ENCODE measurements at regions not wholly inside any gene's neighbourhood (a gene's known extent, or its start where the extent isn't known, plus 50 kb on each side); places are given as distances from the start of the nearest gene placed in this dataset.

GRCh38 chr14:54052696-54053385 is 96.2 kb upstream of the BMP4 start:
- TF ChIP-seq CTCF (IDR thresholded peaks at IDR 0.05; ENCODE audit: control insufficient read depth, extremely low read depth, insufficient read depth) = no peak
- no peak overlapping the region for H3K4me3 ChIP-seq (ENCODE audit: low read depth, low read length)
- no peak for DNase-seq (ENCODE audit: low read depth)

DNA sequence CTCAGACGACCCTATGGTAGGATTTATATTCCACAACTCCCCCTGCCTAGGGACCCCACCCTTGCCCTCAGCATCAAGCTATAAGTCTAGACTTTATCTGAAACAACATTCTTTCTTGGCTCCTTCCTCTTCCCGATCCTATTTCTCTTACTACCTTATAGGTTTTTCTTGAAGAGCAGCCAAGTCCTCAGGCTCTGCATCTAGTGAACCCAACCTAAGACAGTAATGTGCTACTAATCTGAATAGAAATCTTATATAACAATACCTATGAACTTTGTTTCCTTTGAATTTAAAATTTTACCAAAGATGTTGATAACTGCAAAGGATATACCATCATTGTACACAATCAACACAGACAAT is 96.7 kb upstream of the BMP4 start:
- H3K4me3 ChIP-seq (ENCODE audit: low read depth, low read length) = no peak overlapping the region
- TF ChIP-seq CTCF (IDR thresholded peaks at IDR 0.05; ENCODE audit: control insufficient read depth, extremely low read depth, insufficient read depth) = no peak
- no peak for DNase-seq (ENCODE audit: low read depth)

GRCh38 chr14:54058505-54058904 is 101.9 kb upstream of the BMP4 start:
- DNase-seq (ENCODE audit: low read depth) = no peak
- H3K4me3 ChIP-seq (ENCODE audit: low read depth, low read length) = no peak overlapping the region
- no peak for TF ChIP-seq CTCF (IDR thresholded peaks at IDR 0.05; ENCODE audit: control insufficient read depth, extremely low read depth, insufficient read depth)

DNA sequence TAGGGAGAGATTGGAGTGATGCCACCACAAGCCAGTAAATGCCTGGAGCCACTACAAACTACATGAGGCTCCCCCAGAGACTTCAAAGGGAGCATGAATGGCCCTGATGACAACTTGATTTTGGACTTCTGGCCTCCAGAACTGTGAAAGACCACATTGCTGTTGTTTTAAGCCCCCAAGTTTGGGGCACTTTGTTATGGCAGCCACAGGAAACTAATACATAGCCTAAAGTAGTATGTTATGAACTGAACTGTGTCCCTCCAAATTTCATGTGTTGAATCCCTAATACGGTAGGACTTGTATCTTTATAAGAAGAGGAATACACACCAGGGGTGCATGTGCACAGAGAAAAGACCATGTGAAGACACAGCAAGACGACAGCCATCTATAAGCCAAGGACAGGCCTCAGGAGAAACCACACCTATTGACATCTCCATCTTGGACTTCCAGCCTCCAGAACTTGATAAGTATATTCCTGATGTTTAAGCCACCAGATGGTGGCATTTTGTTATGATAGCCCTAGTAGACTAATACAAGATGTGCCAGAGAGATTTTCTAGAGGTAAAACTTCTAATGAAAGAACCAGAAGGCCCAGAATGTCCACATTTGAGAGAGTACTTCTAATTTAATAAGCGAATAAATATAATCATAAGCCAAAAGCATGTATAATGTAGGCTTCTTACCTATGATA is 127.1 kb upstream of the BMP4 start:
- H3K4me3 ChIP-seq (ENCODE audit: low read depth, low read length) = no peak overlapping the region
- no peak for TF ChIP-seq CTCF (IDR thresholded peaks at IDR 0.05; ENCODE audit: control insufficient read depth, extremely low read depth, insufficient read depth)
- DNase-seq (ENCODE audit: low read depth) = no peak

- no peak for DNase-seq (ENCODE audit: low read depth)
- TF ChIP-seq CTCF (IDR thresholded peaks at IDR 0.05; ENCODE audit: control insufficient read depth, extremely low read depth, insufficient read depth) = no peak
- no peak overlapping the region for H3K4me3 ChIP-seq (ENCODE audit: low read depth, low read length)
These were observed 128.7 kb upstream of the BMP4 start for GRCh38 chr14:54085232-54085761.

DNA sequence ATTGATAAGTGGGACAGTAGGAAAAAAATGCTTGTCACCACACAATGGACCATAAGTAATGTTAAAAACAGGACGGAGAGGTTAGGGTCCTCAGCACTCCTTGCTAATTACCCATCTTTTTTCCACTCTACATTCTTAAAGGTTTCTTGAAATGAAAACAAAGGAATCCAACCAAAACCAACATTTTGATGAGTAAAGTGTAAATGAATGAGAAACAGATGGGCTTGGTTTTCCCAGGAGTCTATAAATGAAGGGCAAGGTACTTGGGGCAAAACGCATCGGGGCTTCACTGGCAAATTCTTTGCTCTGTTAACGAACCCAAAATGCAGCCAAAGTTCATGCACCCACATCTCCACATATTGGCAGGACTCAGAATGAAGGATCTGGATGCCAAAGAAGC is 129.2 kb upstream of the BMP4 start:
- no peak for DNase-seq (ENCODE audit: low read depth)
- TF ChIP-seq CTCF (IDR thresholded peaks at IDR 0.05; ENCODE audit: control insufficient read depth, extremely low read depth, insufficient read depth) = no peak
- no peak overlapping the region for H3K4me3 ChIP-seq (ENCODE audit: low read depth, low read length)
